ENCODE measurements at regions not wholly inside any gene's neighbourhood (a gene's known extent, or its start where the extent isn't known, plus 50 kb on each side); places are given as distances from the start of the nearest gene placed in this dataset.

- Histone ChIP-seq H3K9ac (ENCODE audit: low read length) (no peak overlapping the region), H3K27ac (ENCODE audit: low read depth, low read length) (no peak overlapping the region), H3K4me1 (ENCODE audit: control insufficient read depth, insufficient read depth, low read length) (peaks cover 17% of the 10 kb centered on the region; the same call in 1 of the 2 replicates), H3K4me3 (ENCODE audit: low read depth, low read length) (no peak overlapping the region), H3K27me3 (ENCODE audit: control insufficient read depth, insufficient read depth, low read length) (0 out of 2 replicates have a peak, but pooled peaks cover 5% of the 10 kb centered on the region), H3K9me3 (ENCODE audit: control insufficient read depth, insufficient read depth, low read depth, low read length) (no peaks in the 10 kb centered on the region), H3K36me3 (ENCODE audit: control insufficient read depth, insufficient read depth, low read length) (no peaks in the 10 kb centered on the region)
Measured at GRCh38 chr2:71849111-71849510, 298.6 kb downstream of the CYP26B1 start.

GRCh38 chr2:71846669-71847291 is 300.9 kb downstream of the CYP26B1 start:
- H3K36me3 ChIP-seq (ENCODE audit: control insufficient read depth, insufficient read depth, low read length), result no peaks in the 10 kb centered on the region
- H3K9me3 ChIP-seq (ENCODE audit: control insufficient read depth, insufficient read depth, low read depth, low read length), result no peaks in the 10 kb centered on the region
- no peak overlapping the region for H3K27ac ChIP-seq (ENCODE audit: low read depth, low read length)
- H3K4me1 ChIP-seq (ENCODE audit: control insufficient read depth, insufficient read depth, low read length), result peaks cover 16% of the 10 kb centered on the region; the same call in 1 of the 2 replicates
- H3K27me3 ChIP-seq (ENCODE audit: control insufficient read depth, insufficient read depth, low read length), result no peaks in the 10 kb centered on the region
- no peak overlapping the region for H3K4me3 ChIP-seq (ENCODE audit: low read depth, low read length)
- no peak overlapping the region for H3K9ac ChIP-seq (ENCODE audit: low read length)

GRCh38 chr2:71846072-71846471 is 301.6 kb downstream of the CYP26B1 start:
- H3K27ac ChIP-seq (ENCODE audit: low read depth, low read length), result no peak overlapping the region
- H3K36me3 ChIP-seq (ENCODE audit: control insufficient read depth, insufficient read depth, low read length), result no peaks in the 10 kb centered on the region
- no peak overlapping the region for H3K4me3 ChIP-seq (ENCODE audit: low read depth, low read length)
- H3K9me3 ChIP-seq (ENCODE audit: control insufficient read depth, insufficient read depth, low read depth, low read length), result no peaks in the 10 kb centered on the region
- H3K27me3 ChIP-seq (ENCODE audit: control insufficient read depth, insufficient read depth, low read length), result no peaks in the 10 kb centered on the region
- H3K9ac ChIP-seq (ENCODE audit: low read length), result no peak overlapping the region
- H3K4me1 ChIP-seq (ENCODE audit: control insufficient read depth, insufficient read depth, low read length), result peaks cover 13% of the 10 kb centered on the region; the same call in 1 of the 2 replicates

DNA sequence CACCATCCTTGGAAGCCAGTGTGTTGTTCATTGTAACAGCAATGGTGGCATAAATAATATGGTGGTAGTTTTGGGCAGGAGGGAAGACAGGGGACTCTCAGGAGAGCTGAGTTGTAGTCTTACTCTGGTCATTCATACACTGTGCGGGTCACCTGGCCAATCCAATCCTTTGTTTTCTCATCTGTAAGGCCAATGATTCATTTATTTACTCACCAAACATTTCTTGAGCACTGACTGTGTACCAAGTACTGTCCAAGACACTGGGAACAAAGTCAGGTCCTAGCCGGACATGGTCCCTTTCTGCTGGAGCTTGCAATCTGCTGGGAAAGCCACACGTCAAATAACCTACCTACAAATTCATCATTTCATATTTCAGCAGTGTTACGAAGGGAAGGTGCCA is 302.7 kb downstream of the CYP26B1 start:
- Histone ChIP-seq H3K27me3 (ENCODE audit: control insufficient read depth, insufficient read depth, low read length) (no peaks in the 10 kb centered on the region), H3K36me3 (ENCODE audit: control insufficient read depth, insufficient read depth, low read length) (no peaks in the 10 kb centered on the region), H3K27ac (ENCODE audit: low read depth, low read length) (no peak overlapping the region), H3K4me1 (ENCODE audit: control insufficient read depth, insufficient read depth, low read length) (peaks cover 12% of the 10 kb centered on the region; the same call in 1 of the 2 replicates), H3K9me3 (ENCODE audit: control insufficient read depth, insufficient read depth, low read depth, low read length) (no peaks in the 10 kb centered on the region), H3K4me3 (ENCODE audit: low read depth, low read length) (no peak overlapping the region), H3K9ac (ENCODE audit: low read length) (no peak overlapping the region)

- no peaks in the 10 kb centered on the region for H3K9me3 ChIP-seq (ENCODE audit: control insufficient read depth, insufficient read depth, low read depth, low read length)
- H3K4me3 ChIP-seq (ENCODE audit: low read depth, low read length), result no peak overlapping the region
- no peak overlapping the region for H3K9ac ChIP-seq (ENCODE audit: low read length)
- H3K27ac ChIP-seq (ENCODE audit: low read depth, low read length), result no peak overlapping the region
- H3K4me1 ChIP-seq (ENCODE audit: control insufficient read depth, insufficient read depth, low read length), result no peaks in the 10 kb centered on the region; the same call in 1 of the 2 replicates
- no peaks in the 10 kb centered on the region for H3K36me3 ChIP-seq (ENCODE audit: control insufficient read depth, insufficient read depth, low read length)
- no peaks in the 10 kb centered on the region for H3K27me3 ChIP-seq (ENCODE audit: control insufficient read depth, insufficient read depth, low read length)
Measured at GRCh38 chr2:71843391-71843850, 304.2 kb downstream of the CYP26B1 start.

DNA sequence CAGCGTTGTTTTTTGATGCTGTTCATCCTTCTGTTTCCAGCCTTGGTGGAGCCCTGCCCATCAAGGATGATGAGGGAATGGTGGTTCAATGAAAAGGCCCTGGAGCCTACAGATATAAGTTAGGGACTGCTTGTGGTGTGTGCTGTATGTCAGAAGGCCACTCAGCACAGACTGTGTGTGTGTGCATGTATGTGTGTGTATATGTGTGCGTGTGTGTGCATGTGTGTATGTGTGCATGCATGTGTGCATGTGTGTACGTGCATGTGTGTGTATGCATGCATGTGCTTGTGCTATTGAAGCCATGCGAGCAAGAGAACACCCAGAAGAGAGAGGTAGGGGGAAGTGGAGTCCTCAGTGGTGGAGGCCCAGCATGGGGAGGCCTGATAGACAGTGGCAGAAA is 304.9 kb downstream of the CYP26B1 start:
- no peaks in the 10 kb centered on the region for H3K27me3 ChIP-seq (ENCODE audit: control insufficient read depth, insufficient read depth, low read length)
- no peak overlapping the region for H3K27ac ChIP-seq (ENCODE audit: low read depth, low read length)
- no peaks in the 10 kb centered on the region for H3K36me3 ChIP-seq (ENCODE audit: control insufficient read depth, insufficient read depth, low read length)
- H3K9ac ChIP-seq (ENCODE audit: low read length), result no peak overlapping the region
- H3K9me3 ChIP-seq (ENCODE audit: control insufficient read depth, insufficient read depth, low read depth, low read length), result no peaks in the 10 kb centered on the region
- no peaks in the 10 kb centered on the region for H3K4me1 ChIP-seq (ENCODE audit: control insufficient read depth, insufficient read depth, low read length)
- H3K4me3 ChIP-seq (ENCODE audit: low read depth, low read length), result no peak overlapping the region

- no peaks in the 10 kb centered on the region for H3K27me3 ChIP-seq (ENCODE audit: control insufficient read depth, insufficient read depth, low read length)
- H3K4me1 ChIP-seq (ENCODE audit: control insufficient read depth, insufficient read depth, low read length), result no peaks in the 10 kb centered on the region
- H3K4me3 ChIP-seq (ENCODE audit: low read depth, low read length), result no peak overlapping the region
- no peak overlapping the region for H3K27ac ChIP-seq (ENCODE audit: low read depth, low read length)
- no peaks in the 10 kb centered on the region for H3K9me3 ChIP-seq (ENCODE audit: control insufficient read depth, insufficient read depth, low read depth, low read length)
- H3K36me3 ChIP-seq (ENCODE audit: control insufficient read depth, insufficient read depth, low read length), result no peaks in the 10 kb centered on the region
- no peak overlapping the region for H3K9ac ChIP-seq (ENCODE audit: low read length)
Measured at GRCh38 chr2:71839826-71840225, 307.8 kb downstream of the CYP26B1 start.

GRCh38 chr2:71834796-71835195 is 312.9 kb downstream of the CYP26B1 start:
- H3K9ac ChIP-seq (ENCODE audit: low read length), result no peak overlapping the region
- H3K27me3 ChIP-seq (ENCODE audit: control insufficient read depth, insufficient read depth, low read length), result no peaks in the 10 kb centered on the region
- H3K9me3 ChIP-seq (ENCODE audit: control insufficient read depth, insufficient read depth, low read depth, low read length), result no peaks in the 10 kb centered on the region
- no peaks in the 10 kb centered on the region for H3K36me3 ChIP-seq (ENCODE audit: control insufficient read depth, insufficient read depth, low read length)
- no peak overlapping the region for H3K4me3 ChIP-seq (ENCODE audit: low read depth, low read length)
- no peak overlapping the region for H3K27ac ChIP-seq (ENCODE audit: low read depth, low read length)
- no peaks in the 10 kb centered on the region for H3K4me1 ChIP-seq (ENCODE audit: control insufficient read depth, insufficient read depth, low read length)

- Histone ChIP-seq H3K27me3 (ENCODE audit: control insufficient read depth, insufficient read depth, low read length) (no peaks in the 10 kb centered on the region), H3K4me1 (ENCODE audit: control insufficient read depth, insufficient read depth, low read length) (no peaks in the 10 kb centered on the region), H3K27ac (ENCODE audit: low read depth, low read length) (no peak overlapping the region), H3K4me3 (ENCODE audit: low read depth, low read length) (no peak overlapping the region), H3K36me3 (ENCODE audit: control insufficient read depth, insufficient read depth, low read length) (no peaks in the 10 kb centered on the region), H3K9me3 (ENCODE audit: control insufficient read depth, insufficient read depth, low read depth, low read length) (no peaks in the 10 kb centered on the region), H3K9ac (ENCODE audit: low read length) (no peak overlapping the region)
Measured at GRCh38 chr2:71833855-71834560, 313.7 kb downstream of the CYP26B1 start.

GRCh38 chr2:71833272-71833671 is 314.4 kb downstream of the CYP26B1 start:
- no peaks in the 10 kb centered on the region for H3K4me1 ChIP-seq (ENCODE audit: control insufficient read depth, insufficient read depth, low read length)
- no peak overlapping the region for H3K27ac ChIP-seq (ENCODE audit: low read depth, low read length)
- no peaks in the 10 kb centered on the region for H3K36me3 ChIP-seq (ENCODE audit: control insufficient read depth, insufficient read depth, low read length)
- no peaks in the 10 kb centered on the region for H3K27me3 ChIP-seq (ENCODE audit: control insufficient read depth, insufficient read depth, low read length)
- no peaks in the 10 kb centered on the region for H3K9me3 ChIP-seq (ENCODE audit: control insufficient read depth, insufficient read depth, low read depth, low read length)
- H3K4me3 ChIP-seq (ENCODE audit: low read depth, low read length), result no peak overlapping the region
- H3K9ac ChIP-seq (ENCODE audit: low read length), result no peak overlapping the region

DNA sequence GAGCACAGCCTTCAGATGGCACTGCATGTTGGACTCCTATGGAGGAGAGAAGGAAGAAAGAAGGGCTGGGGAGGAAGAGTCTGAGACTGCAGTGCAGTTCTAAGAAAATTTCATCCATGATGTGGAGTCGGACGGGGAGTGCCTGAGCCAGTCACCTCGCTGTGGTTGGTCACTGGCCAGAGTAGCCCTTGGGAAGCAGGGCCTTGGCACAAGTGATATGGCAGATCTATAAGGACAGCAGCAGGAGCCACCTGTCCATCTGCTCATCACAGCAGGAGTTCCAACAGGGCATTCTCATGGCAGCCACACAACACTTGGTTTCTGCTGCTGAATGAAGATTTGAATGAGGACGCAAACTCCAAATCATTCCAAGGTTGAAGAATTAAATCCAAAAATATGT is 314.8 kb downstream of the CYP26B1 start:
- H3K4me3 ChIP-seq (ENCODE audit: low read depth, low read length), result no peak overlapping the region
- H3K36me3 ChIP-seq (ENCODE audit: control insufficient read depth, insufficient read depth, low read length), result no peaks in the 10 kb centered on the region

More for the DNA sequence above, 314.8 kb downstream of the CYP26B1 start:
- Histone ChIP-seq H3K27me3 (ENCODE audit: control insufficient read depth, insufficient read depth, low read length) (no peaks in the 10 kb centered on the region), H3K4me1 (ENCODE audit: control insufficient read depth, insufficient read depth, low read length) (no peaks in the 10 kb centered on the region), H3K9me3 (ENCODE audit: control insufficient read depth, insufficient read depth, low read depth, low read length) (no peaks in the 10 kb centered on the region), H3K27ac (ENCODE audit: low read depth, low read length) (no peak overlapping the region), H3K9ac (ENCODE audit: low read length) (no peak overlapping the region)

Data from HUES6 (cell line).